Panc1 (cell line): ENCODE measurements at regions not wholly inside any gene's neighbourhood (a gene's known extent, or its start where the extent isn't known, plus 50 kb on each side); places are given as distances from the start of the nearest gene placed in this dataset.

Experiments used
- ATAC-seq: fragments of 200-7000 bp; cut with Tn5 transposase; 2 replicates; pipeline ENCODE4 v1.9.1; 2020; ENCODE audit warnings: mild to moderate bottlenecking, moderate library complexity
- BruUV-seq: library from RNA; stranded (reverse); fragments of 400-500 nt; replicated peaks from 2 replicates; lab custom pipeline; 2021; lab: Mats Ljungman, UMichigan
- CTCF ChIA-PET: fragments of 300-600 bp; sonication (Branson Sonifier 250); formaldehyde crosslinking; loops from one replicate; lab custom pipeline; 2022; ENCODE audit warnings: antibody characterized with exemption; lab: Charles Lee
- POLR2A ChIA-PET: fragments of 300-600 bp; sonication (Branson Sonifier 250); formaldehyde crosslinking; loops from one replicate; lab custom pipeline; 2022; ENCODE audit warnings: antibody characterized with exemption; lab: Charles Lee
- DNase-seq: peaks from one replicate; pipeline ENCODE4 v3.0.0-alpha.2; 2010; ENCODE audit warnings: low read depth, low spot score
- H3K27ac ChIP-seq: 2 replicates; pipeline ENCODE4 v1.5.1; 2011; ENCODE audit warnings: mild to moderate bottlenecking, low read length, inconsistent platforms
- H3K27me3 ChIP-seq: fragments of 200-500 bp; sonication (Bioruptor generic); 2 replicates; pipeline ENCODE4 v1.6.0; 2014; ENCODE audit warnings: low read length, inconsistent platforms; ENCODE audit not compliant: control insufficient read depth, insufficient read depth
- H3K36me3 ChIP-seq: fragments of 200-500 bp; sonication (Bioruptor generic); 2 replicates; pipeline ENCODE4 v1.5.1; 2014; ENCODE audit warnings: inconsistent platforms, mild to moderate bottlenecking, low read length, moderate library complexity; ENCODE audit not compliant: control insufficient read depth, insufficient read depth
- H3K4me1 ChIP-seq: 2 replicates; pipeline ENCODE4 v1.5.1; 2011; ENCODE audit warnings: inconsistent platforms, mild to moderate bottlenecking, low read length, moderate library complexity; ENCODE audit not compliant: control insufficient read depth, insufficient read depth
- H3K4me3 ChIP-seq, 2 experiments: 2 replicates each; pipeline ENCODE4 v1.5.1; 2011 to 2012; ENCODE audit warnings: low read depth in 2 of 2, low read length in 2 of 2, mild to moderate bottlenecking in 2 of 2, inconsistent platforms in 1 of 2, moderate library complexity in 1 of 2
- H3K9me3 ChIP-seq: fragments of 200-500 bp; sonication (Bioruptor generic); 2 replicates; pipeline ENCODE4 v1.5.1; 2014; ENCODE audit warnings: low read depth, mild to moderate bottlenecking, inconsistent platforms, low read length, moderate library complexity; ENCODE audit not compliant: control insufficient read depth, insufficient read depth
- CTCF ChIP-seq: fragments of 450-650 bp; IDR thresholded peaks from 2 replicates; pipeline ENCODE4 v1.5.1; 2017; ENCODE audit warnings: mild to moderate bottlenecking
- POLR2AphosphoS5 ChIP-seq: IDR thresholded peaks from 2 replicates; pipeline ENCODE4 v1.6.1; 2012; ENCODE audit warnings: mild to moderate bottlenecking, low read depth, low read length, moderate library complexity
- REST ChIP-seq, 2 experiments: IDR thresholded peaks; 2 replicates each; pipeline ENCODE4 v1.6.1; 2011 to 2012; ENCODE audit warnings: low read depth in 2 of 2, control low read depth in 1 of 2, low read length in 1 of 2, mild to moderate bottlenecking in 1 of 2, moderate library complexity in 1 of 2; ENCODE audit not compliant: insufficient read depth in 1 of 2
- SIN3A ChIP-seq: IDR thresholded peaks from 2 replicates; pipeline ENCODE4 v1.6.1; 2012; ENCODE audit warnings: low read depth, mild to moderate bottlenecking, low read length, moderate library complexity, borderline replicate concordance; ENCODE audit not compliant: insufficient read depth
- TCF7L2 ChIP-seq: IDR thresholded peaks from 2 replicates; pipeline ENCODE4 v1.6.1; 2011; ENCODE audit warnings: mild to moderate bottlenecking, low read depth, low read length, inconsistent platforms
- in situ Hi-C: cut with HindIII; loops from 2 replicates; pipeline ENCODE4 v1.10.0; 2016; ENCODE audit warnings: low sequenced_read_pairs, low pct_unique_long_range_greater_than_20kb
- intact Hi-C: fragments of 100-400 bp; cut with micrococcal nuclease; formaldehyde crosslinking; loops from one replicate; pipeline ENCODE4 v1.10.0; 2022; ENCODE audit not compliant: unreplicated experiment

GRCh38 chr4:179164267-179164999 lies 1722.2 kb upstream of the AGA start:
- Histone ChIP-seq H3K27me3 (no peaks in the 10 kb centered on the region), H3K27ac (no peak overlapping the region), H3K4me1 (no peaks in the 10 kb centered on the region), H3K4me3 (no peak overlapping the region), H3K36me3 (no peaks in the 10 kb centered on the region), H3K9me3 (no peaks in the 10 kb centered on the region)
- ChIA-PET CTCF (no interaction called here), POLR2A (no interaction called here)
- DNase-seq (no peak), ATAC-seq (no peak)
- BruUV-seq: no TSS peak
- in situ Hi-C loops: no loop called here
- intact Hi-C loops: no loop called here
- no peak for TF ChIP-seq POLR2AphosphoS5
- no peak for TF ChIP-seq CTCF
- no peak for TF ChIP-seq REST (IDR thresholded peaks at IDR 0.05; ENCODE audit: insufficient read depth in 1 of 2, low read depth in 2 of 2, low read length in 1 of 2)
- TF ChIP-seq SIN3A: no peak
- TF ChIP-seq TCF7L2: no peak

GRCh38 chr4:179165000-179165738 lies 1722.9 kb upstream of the AGA start:
- no peaks in the 10 kb centered on the region for H3K9me3 ChIP-seq

More at GRCh38 chr4:179165000-179165738, 1722.9 kb upstream of the AGA start:
- ChIA-PET POLR2A (no interaction called here), CTCF (no interaction called here)
- ATAC-seq: no peak
- Histone ChIP-seq H3K4me1 (no peaks in the 10 kb centered on the region), H3K27me3 (no peaks in the 10 kb centered on the region), H3K36me3 (no peaks in the 10 kb centered on the region), H3K27ac (no peak overlapping the region), H3K4me3 (no peak overlapping the region)
- BruUV-seq: no TSS peak
- intact Hi-C loops (no loop called here), in situ Hi-C loops (no loop called here)
- no peak for TF ChIP-seq TCF7L2
- TF ChIP-seq REST (IDR thresholded peaks at IDR 0.05; ENCODE audit: insufficient read depth in 1 of 2, low read depth in 2 of 2, low read length in 1 of 2): no peak
- no peak for TF ChIP-seq POLR2AphosphoS5
- TF ChIP-seq CTCF: no peak
- no peak for TF ChIP-seq SIN3A
- DNase-seq: no peak
